Left ventricle myocardium superior (tissue), 1 donor: ENCODE measurements at regions not wholly inside any gene's neighbourhood (a gene's known extent, or its start where the extent isn't known, plus 50 kb on each side); places are given as distances from the start of the nearest gene placed in this dataset.

ENCODE experiments used
- ATAC-seq: fragments of 200-7000 bp; cut with Tn5 transposase; one replicate; pipeline ENCODE4 v1.9.1; 2020; ENCODE audit warnings: mild to moderate bottlenecking, moderate library complexity
- DNase-seq: peaks from one replicate; pipeline ENCODE4 v3.0.0-alpha.2; 2020
- intact Hi-C: fragments of 100-400 bp; cut with micrococcal nuclease; formaldehyde crosslinking; loops from one replicate; pipeline ENCODE4 v1.11.0; 2022
- donor health status: DM: no; HTN: yes; CAD: no; lungs with severe emphysema.

- ATAC-seq (peak; percentile 93), DNase-seq (no peak)
- intact Hi-C loops, result no loop called here
These were observed 55.1 kb upstream of the LAMA2 start for GRCh38 chr6:128827675-128828464.

- intact Hi-C loops, result no loop called here
- ATAC-seq (peak; percentile 54), DNase-seq (peak; percentile 33)
These were observed 56.3 kb upstream of the LAMA2 start for GRCh38 chr6:128826606-128827005.

DNA sequence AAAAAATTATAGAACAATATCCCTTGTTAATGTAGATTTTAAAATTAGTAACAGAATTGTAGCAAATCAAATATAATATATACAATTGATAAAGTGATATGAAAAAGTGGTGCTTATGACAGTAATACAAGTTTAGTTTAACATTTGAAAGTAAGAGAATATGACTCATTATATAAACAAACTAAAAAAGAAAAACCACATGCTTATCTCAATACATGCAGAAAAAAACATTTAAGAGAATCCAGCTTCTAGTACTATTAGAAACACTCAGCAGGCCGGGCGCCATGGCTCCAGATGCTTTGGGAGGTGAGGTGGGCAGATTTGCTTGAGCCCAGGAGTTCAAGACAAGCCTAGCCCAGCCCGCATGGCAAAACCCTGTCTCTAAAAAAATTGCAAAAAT, 60.7 kb upstream of the LAMA2 start:
- DNase-seq (peak; percentile 60), ATAC-seq (peak; percentile 50)
- intact Hi-C loops, result no loop called here

- DNase-seq (no peak), ATAC-seq (peak; percentile 50)
- intact Hi-C loops, result no loop called here
These were observed 61.8 kb upstream of the LAMA2 start for GRCh38 chr6:128821116-128821515.

DNA sequence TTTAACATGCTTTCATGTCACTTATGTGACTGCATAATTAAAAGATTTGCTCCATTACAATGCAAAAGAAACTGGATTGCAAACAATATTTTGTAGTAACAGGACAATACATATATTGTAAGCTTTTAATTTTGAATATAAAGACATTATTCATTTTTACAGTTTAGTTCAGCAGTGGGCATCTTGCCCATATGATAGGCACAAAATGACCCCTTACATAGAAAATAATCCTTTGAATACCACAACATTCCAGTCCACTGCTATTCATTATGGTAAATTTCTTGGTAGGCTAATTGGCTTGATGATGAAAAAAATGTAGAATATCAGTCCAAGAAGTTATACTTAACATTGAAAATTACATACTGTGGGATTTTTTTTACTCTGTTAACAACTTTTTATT, 74.1 kb upstream of the LAMA2 start:
- DNase-seq, result no peak
- intact Hi-C loops, result no loop called here
- no peak for ATAC-seq

DNA sequence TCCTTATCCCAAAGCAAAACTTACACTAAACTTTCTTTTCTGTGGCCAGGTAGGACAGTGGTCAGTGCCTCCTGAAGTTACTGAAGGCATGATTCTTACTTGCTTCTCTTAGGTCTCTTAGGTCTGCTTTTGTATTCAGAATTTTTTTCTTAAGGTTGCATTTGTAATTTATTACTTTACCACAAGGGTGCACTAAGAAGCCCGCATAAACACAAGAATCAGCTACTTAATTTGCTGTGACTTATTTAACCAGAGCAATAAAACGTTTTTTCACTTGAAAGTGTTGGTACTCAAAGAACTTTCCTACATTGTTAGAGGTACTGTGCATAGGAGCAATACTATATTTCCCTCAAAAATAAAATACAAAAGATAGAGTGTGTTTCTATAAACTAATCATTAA, 75.4 kb upstream of the LAMA2 start:
- intact Hi-C loops, result no loop called here
- ATAC-seq (no peak), DNase-seq (no peak)

- peak; percentile 18 for DNase-seq
- intact Hi-C loops, result no loop called here
- ATAC-seq, result peak; percentile 70
These were observed 76.7 kb upstream of the LAMA2 start for GRCh38 chr6:128806261-128806660.

- intact Hi-C loops, result no loop called here
- ATAC-seq (peak; percentile 82), DNase-seq (no peak)
These were observed 79.0 kb upstream of the LAMA2 start for GRCh38 chr6:128803911-128804310.

DNA sequence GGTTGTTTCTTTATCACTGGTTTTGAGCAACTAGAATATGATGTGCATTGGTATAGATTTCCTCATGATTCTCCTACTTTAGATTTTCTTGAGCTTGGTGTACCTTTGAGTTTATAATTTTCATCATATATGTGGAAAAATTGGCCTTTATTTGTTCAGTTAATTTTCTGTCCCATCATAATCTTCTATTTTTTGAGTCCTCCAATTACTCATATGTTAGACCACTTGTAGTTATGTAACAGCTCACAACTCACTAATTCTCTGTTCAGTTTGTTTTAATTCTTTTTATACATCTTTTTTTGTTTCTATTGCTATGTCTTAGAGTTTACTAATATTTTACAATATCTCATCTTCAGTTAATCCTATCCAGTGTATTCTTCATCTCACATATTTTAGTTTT, 81.3 kb upstream of the LAMA2 start:
- intact Hi-C loops, result no loop called here
- no peak for DNase-seq
- ATAC-seq, result no peak

DNA sequence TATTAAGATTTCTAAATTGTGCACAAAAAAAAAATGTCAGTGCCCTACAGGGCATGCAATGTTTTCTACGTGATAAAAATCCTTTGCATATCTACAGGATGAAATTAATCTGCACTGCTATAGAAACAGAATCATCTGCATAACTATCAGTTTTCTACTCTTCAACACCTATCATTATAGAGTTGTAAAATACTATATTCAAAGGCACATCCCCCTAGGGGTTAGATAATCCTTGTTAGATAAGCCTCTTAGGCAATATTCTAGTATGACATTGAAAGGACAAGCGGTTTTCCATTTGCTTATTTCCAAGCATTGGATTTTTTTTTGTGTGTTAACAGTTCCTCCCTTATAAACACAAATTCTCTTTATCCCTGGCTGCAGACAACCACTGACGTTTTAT, 98.7 kb upstream of the LAMA2 start:
- intact Hi-C loops, result no loop called here

DNA sequence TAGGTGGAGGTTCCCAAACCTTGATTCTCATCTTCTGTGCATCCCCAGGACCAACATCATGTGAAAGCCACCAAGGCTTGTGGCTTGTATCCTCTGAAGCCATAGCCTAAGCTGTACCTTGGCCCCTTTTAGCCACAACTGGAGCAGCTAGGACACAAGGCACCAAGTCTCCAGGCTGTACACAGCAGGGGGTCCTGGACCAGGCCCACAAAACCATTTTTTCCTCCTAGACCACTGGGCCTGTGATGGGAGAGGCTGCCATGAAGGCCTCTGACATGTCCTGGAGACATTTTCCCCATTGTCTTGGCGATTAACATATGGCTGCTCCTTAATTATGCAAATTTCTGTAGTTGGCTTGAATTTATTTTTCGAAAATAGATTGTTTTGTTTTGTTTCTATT, 114.8 kb upstream of the LAMA2 start:
- ATAC-seq (no peak), DNase-seq (no peak)
- intact Hi-C loops, result no loop called here

More for the DNA sequence above, 98.7 kb upstream of the LAMA2 start:
- ATAC-seq, result no peak
- no peak for DNase-seq

GRCh38 chr6:128767705-128768104, 115.2 kb upstream of the LAMA2 start:
- intact Hi-C loops, result no loop called here
- ATAC-seq (no peak), DNase-seq (no peak)

DNA sequence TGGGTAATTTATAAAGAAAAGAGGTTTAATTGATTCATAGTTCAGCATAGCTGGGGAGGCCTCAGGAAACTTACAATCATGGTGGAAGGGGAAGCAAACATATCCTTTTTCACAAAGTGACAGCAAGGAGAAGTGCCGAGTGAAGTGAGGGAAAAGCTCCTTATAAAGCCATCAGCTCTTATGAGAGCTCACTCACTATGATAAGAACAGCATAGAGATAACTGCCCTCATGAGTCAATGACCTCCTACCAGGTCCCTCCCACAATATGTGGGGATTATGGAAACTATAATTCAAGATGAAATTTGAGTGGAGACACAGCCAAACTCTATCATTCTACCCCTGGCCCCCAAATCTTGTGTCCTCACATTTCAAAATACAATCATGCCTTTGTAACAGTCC, 115.8 kb upstream of the LAMA2 start:
- DNase-seq (no peak), ATAC-seq (peak; percentile 32)
- intact Hi-C loops, result no loop called here

DNA sequence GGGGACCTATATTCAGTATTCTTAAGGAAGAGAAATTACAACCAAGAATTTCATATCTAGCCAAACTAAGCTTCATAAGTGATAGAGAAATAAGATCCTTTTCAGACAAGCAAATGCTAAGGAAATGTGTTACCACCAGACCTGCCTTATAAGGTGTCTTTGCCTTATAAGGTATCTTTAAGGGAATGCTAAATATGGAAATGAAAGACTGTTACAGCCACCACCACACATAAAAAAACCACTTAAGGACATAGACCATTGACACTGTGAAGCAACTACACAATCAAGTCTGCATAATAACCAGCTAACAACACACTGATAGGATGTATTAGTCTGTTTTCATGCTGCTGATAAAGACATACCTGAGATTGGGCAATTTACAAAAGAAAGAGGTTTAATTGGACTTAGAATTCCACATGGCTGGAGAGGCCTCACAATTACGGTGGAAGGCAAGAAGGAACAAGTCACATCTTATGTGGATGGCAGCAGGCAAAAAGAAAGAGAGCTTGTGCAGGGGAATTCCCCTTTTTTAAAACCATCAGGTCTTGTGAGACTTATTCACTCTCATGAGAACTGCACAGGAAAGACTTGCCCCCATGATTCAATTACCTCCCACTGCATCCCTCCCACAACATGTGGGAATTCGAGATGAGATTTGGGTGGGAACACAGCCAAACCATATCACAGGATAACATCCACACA, 119.2 kb upstream of the LAMA2 start:
- DNase-seq (no peak), ATAC-seq (no peak)
- intact Hi-C loops, result no loop called here

DNA sequence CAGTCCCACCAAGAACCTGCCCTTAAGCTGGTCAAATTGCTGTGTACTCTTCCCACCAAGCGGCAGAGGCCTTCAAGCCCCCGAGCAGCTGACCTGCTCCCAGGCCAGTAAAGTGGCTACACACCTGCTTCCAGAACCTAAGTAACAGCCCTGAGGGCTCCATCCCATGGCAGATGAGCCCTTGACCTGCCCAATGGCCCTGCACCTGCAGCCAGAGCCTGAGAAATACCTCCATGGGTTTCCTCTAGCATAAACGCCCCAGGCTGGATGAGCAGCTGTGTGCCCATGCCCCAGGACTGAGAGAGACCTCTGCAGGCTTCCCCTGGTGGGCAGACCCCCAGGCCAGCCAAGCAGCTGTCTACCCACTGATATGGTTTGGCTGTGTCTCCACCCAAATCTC, 123.0 kb upstream of the LAMA2 start:
- DNase-seq, result no peak

GRCh38 chr6:128759447-128759846, 123.5 kb upstream of the LAMA2 start:
- intact Hi-C loops, result no loop called here
- no peak for ATAC-seq
- no peak for DNase-seq

More for the DNA sequence above, 123.0 kb upstream of the LAMA2 start:
- ATAC-seq, result no peak
- intact Hi-C loops, result no loop called here

GRCh38 chr6:128757961-128758360, 125.0 kb upstream of the LAMA2 start:
- DNase-seq, result no peak
- ATAC-seq, result peak; percentile 59
- intact Hi-C loops, result no loop called here

DNA sequence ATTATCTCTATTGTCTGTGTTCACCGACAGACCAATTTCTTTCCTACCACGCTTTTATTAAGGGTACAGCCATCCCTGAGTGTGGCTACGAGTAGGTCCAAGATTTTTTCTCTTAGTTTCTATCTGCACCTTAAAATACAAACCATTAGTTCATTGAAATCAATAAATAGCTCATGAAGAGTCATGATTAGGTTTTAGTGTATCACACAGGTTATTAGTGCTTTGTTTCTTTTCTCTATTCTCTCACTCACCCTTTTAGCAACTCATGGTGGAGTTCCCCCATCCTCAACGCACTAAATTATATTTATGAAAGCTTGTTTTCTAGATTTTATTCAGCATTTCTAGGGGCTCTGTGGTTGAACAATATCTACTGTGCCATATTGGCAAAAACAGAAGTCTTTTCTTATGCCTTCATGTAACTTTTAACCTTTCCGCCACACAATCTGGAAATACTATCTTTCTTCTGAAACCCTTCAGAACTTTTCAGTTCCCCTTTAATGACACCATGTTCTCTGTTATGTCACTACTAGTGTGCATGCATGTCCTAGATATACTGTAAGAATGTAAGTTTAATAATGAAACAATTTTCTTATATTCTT, 128.2 kb upstream of the LAMA2 start:
- DNase-seq (no peak), ATAC-seq (no peak)
- intact Hi-C loops, result no loop called here

- ATAC-seq (no peak), DNase-seq (no peak)
- intact Hi-C loops, result no loop called here
These were observed 138.8 kb upstream of the LAMA2 start for GRCh38 chr6:128743974-128744765.

- no peak for ATAC-seq
These were observed 140.0 kb upstream of the LAMA2 start for GRCh38 chr6:128742900-128743299.

More at GRCh38 chr6:128742900-128743299, 140.0 kb upstream of the LAMA2 start:
- intact Hi-C loops, result no loop called here
- no peak for DNase-seq
